HL-60 (cell line): ENCODE measurements at regions not wholly inside any gene's neighbourhood (a gene's known extent, or its start where the extent isn't known, plus 50 kb on each side); places are given as distances from the start of the nearest gene placed in this dataset.

ENCODE experiments used
- DNase-seq, 2 experiments: peaks; one replicate each; pipeline ENCODE4 v3.0.0-alpha.2; 2010 to 2020; ENCODE audit warnings: low read depth in 1 of 2, low spot score in 1 of 2
- H3K27ac ChIP-seq: fragments of 250-450 bp; sonication (Bioruptor Pico); replicated peaks from 2 replicates; pipeline ENCODE4 v1.5.1; 2020; ENCODE audit warnings: mild to moderate bottlenecking, moderate library complexity
- H3K27me3 ChIP-seq: fragments of 250-450 bp; sonication (Bioruptor Pico); 2 replicates; pipeline ENCODE4 v1.5.1; 2021; ENCODE audit warnings: mild to moderate bottlenecking, moderate library complexity; ENCODE audit not compliant: insufficient read depth, poor library complexity, severe bottlenecking
- H3K4me3 ChIP-seq: replicated peaks from 2 replicates; pipeline ENCODE4 v1.5.1; 2011; ENCODE audit warnings: mild to moderate bottlenecking, control low read depth, low read length; ENCODE audit not compliant: insufficient read depth
- GABPA ChIP-seq: IDR thresholded peaks from 2 replicates; pipeline ENCODE4 v1.6.1; 2012; ENCODE audit warnings: low read depth
- POLR2AphosphoS5 ChIP-seq: IDR thresholded peaks from 2 replicates; pipeline ENCODE4 v1.6.1; 2012; ENCODE audit warnings: low read depth
- REST ChIP-seq: IDR thresholded peaks from 2 replicates; pipeline ENCODE4 v1.6.1; 2012; ENCODE audit warnings: low read depth; ENCODE audit not compliant: insufficient replicate concordance
- SPI1 ChIP-seq: IDR thresholded peaks from 2 replicates; pipeline ENCODE4 v1.6.1; 2012; ENCODE audit warnings: low read depth, mild to moderate bottlenecking, borderline replicate concordance
- TF ChIP-seq, protein P1 (sequence below): IDR thresholded peaks from one replicate; pipeline ENCODE4 v1.5.1; 2011; ENCODE audit warnings: low read length, control low read depth, inconsistent platforms; ENCODE audit not compliant: insufficient read depth

- no peaks in the 10 kb centered on the region for H3K27me3 ChIP-seq
- no peak for DNase-seq
- no peak overlapping the region for H3K4me3 ChIP-seq
- TF ChIP-seq GABPA (no peak), REST (no peak), SPI1 (no peak), POLR2AphosphoS5 (no peak)
- TF ChIP-seq, protein P1, sequence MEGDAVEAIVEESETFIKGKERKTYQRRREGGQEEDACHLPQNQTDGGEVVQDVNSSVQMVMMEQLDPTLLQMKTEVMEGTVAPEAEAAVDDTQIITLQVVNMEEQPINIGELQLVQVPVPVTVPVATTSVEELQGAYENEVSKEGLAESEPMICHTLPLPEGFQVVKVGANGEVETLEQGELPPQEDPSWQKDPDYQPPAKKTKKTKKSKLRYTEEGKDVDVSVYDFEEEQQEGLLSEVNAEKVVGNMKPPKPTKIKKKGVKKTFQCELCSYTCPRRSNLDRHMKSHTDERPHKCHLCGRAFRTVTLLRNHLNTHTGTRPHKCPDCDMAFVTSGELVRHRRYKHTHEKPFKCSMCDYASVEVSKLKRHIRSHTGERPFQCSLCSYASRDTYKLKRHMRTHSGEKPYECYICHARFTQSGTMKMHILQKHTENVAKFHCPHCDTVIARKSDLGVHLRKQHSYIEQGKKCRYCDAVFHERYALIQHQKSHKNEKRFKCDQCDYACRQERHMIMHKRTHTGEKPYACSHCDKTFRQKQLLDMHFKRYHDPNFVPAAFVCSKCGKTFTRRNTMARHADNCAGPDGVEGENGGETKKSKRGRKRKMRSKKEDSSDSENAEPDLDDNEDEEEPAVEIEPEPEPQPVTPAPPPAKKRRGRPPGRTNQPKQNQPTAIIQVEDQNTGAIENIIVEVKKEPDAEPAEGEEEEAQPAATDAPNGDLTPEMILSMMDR: no peak
- H3K27ac ChIP-seq: no peak overlapping the region
Observed at GRCh38 chr18:55713707-55714106, 125.7 kb upstream of the TCF4 start.

DNA sequence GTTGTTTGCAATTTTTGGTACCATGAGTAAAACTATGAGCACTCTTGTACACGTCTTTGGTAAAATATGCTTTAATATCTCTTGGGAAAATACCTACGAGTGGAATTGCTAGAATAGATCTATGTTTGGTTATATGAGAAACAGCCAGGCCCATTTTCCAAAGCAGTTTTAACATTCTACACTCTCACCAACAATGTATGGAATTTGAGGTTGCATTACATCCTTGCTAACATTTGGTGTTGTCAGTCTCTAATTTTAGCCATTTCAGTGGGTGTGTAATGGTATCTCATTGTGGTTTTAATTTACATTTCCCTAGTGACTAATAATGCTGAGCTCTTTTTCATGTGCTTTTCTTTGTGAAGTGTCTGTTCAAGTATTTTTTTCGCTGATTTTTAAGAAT, 118.9 kb upstream of the TCF4 start:
- TF ChIP-seq REST (no peak), GABPA (no peak), SPI1 (no peak), POLR2AphosphoS5 (no peak)
- TF ChIP-seq, protein P1: no peak
- Histone ChIP-seq H3K27me3 (no peaks in the 10 kb centered on the region), H3K4me3 (no peak overlapping the region), H3K27ac (no peak overlapping the region)
- no peak for DNase-seq

DNA sequence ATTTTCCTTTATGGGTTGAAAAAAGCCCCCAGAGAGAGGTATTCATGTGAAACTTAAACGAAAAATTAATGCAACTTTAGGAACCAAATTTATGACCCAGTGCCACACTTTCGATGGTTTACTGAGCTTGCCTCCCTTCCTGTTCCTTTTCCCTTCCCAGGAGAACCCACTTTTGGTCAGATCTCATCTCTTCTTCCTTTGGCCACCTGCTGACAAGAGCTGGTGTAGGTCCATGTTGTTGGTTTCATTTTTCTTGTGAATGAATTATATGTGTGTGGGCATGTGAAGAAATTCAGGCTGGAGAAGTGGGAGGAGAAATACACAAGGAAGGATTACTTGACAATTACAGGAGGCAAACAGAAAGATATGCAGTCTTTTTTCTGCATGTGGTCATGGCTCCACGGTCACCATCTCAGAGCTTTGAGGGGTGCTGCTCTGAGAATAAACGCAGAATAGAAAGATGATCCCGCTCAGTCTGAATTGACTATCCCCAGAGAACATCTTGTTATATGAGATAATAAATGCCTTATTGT, 111.3 kb upstream of the TCF4 start:
- TF ChIP-seq REST (no peak), POLR2AphosphoS5 (no peak), SPI1 (no peak), GABPA (no peak)
- TF ChIP-seq, protein P1: no peak
- Histone ChIP-seq H3K27ac (no peak overlapping the region), H3K4me3 (no peak overlapping the region), H3K27me3 (peaks cover 2% of the 10 kb centered on the region)
- DNase-seq: no peak
